Liver (tissue), 3 donors: ENCODE measurements at regions not wholly inside any gene's neighbourhood (a gene's known extent, or its start where the extent isn't known, plus 50 kb on each side); places are given as distances from the start of the nearest gene placed in this dataset.

Source experiments
- EGR1 ChIP-seq, 2 donors: IDR thresholded peaks; 2 replicates each; pipeline ENCODE4 v1.6.1; 2016 to 2018; ENCODE audit warnings: antibody characterized with exemption in 2 of 2, low read depth in 2 of 2
- REST ChIP-seq: IDR thresholded peaks from 2 replicates; pipeline ENCODE4 v1.6.1; 2016; ENCODE audit warnings: antibody characterized with exemption, mild to moderate bottlenecking
- YY1 ChIP-seq: IDR thresholded peaks from 2 replicates; pipeline ENCODE4 v1.6.1; 2016; ENCODE audit warnings: antibody characterized with exemption, mild to moderate bottlenecking
- TF ChIP-seq, protein P1 (sequence below): fragments of 150-350 bp; IDR thresholded peaks from 2 replicates; pipeline ENCODE4 v1.5.1; 2017; ENCODE audit warnings: improper control_type of control experiment, low read depth, low read length; ENCODE audit not compliant: missing input control
- TF ChIP-seq, protein P2 (sequence below): IDR thresholded peaks from 2 replicates; pipeline ENCODE4 v1.6.1; 2016; ENCODE audit warnings: antibody characterized with exemption
- donor health status: healthy.
- donor health status: healthy.

GRCh38 chr2:138084206-138084605 is 119.9 kb downstream of the HNMT start:
- TF ChIP-seq YY1 (no peak), REST (no peak), EGR1 (IDR thresholded peaks at IDR 0.05; ENCODE audit: low read depth in 2 of 2) (no peak)
- TF ChIP-seq, protein P1, sequence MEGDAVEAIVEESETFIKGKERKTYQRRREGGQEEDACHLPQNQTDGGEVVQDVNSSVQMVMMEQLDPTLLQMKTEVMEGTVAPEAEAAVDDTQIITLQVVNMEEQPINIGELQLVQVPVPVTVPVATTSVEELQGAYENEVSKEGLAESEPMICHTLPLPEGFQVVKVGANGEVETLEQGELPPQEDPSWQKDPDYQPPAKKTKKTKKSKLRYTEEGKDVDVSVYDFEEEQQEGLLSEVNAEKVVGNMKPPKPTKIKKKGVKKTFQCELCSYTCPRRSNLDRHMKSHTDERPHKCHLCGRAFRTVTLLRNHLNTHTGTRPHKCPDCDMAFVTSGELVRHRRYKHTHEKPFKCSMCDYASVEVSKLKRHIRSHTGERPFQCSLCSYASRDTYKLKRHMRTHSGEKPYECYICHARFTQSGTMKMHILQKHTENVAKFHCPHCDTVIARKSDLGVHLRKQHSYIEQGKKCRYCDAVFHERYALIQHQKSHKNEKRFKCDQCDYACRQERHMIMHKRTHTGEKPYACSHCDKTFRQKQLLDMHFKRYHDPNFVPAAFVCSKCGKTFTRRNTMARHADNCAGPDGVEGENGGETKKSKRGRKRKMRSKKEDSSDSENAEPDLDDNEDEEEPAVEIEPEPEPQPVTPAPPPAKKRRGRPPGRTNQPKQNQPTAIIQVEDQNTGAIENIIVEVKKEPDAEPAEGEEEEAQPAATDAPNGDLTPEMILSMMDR, result no peak
- TF ChIP-seq, protein P2, sequence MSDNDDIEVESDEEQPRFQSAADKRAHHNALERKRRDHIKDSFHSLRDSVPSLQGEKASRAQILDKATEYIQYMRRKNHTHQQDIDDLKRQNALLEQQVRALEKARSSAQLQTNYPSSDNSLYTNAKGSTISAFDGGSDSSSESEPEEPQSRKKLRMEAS, result no peak
